ENCODE measurements at regions not wholly inside any gene's neighbourhood (a gene's known extent, or its start where the extent isn't known, plus 50 kb on each side); places are given as distances from the start of the nearest gene placed in this dataset.

GRCh38 chr2:128602699-128603101 is 284.0 kb upstream of the HS6ST1 start:
- no peak overlapping the region for H3K27ac ChIP-seq (ENCODE audit: extremely low read length, insufficient read depth, low read length)
- H3K27me3 ChIP-seq (ENCODE audit: control insufficient read depth in 1 of 2, insufficient read depth in 2 of 2, low read length in 2 of 2), result peaks cover 3 to 26% of the 10 kb centered on the region in 2 experiments; a peak in 4 of 5 replicates
- POLR2A ChIA-PET, result no interaction called here
- no TSS peak for BruUV-seq (replicated peaks)
- CTCF ChIA-PET (ENCODE audit: low intra/inter-chr PET ratio, low total read pairs), result no interaction called here
- no peak overlapping the region for H3K4me3 ChIP-seq (replicated peaks in 1 of 3; ENCODE audit: insufficient read depth in 1 of 3, low read depth in 2 of 3, low read length in 3 of 3)
- no peaks in the 10 kb centered on the region for H3K79me2 ChIP-seq (ENCODE audit: insufficient read depth, low read length)
- H2AFZ ChIP-seq (ENCODE audit: low read length), result no peak overlapping the region
- WGBS (ENCODE audit: low lambda C conversion rate), result 75% methylated on average over 7 of the region's 14 CpGs
- no peaks in the 10 kb centered on the region for H4K20me1 ChIP-seq (ENCODE audit: insufficient read depth, low read length)
- TF ChIP-seq ZNF251 (CRISPR knock-in tag; IDR thresholded peaks at IDR 0.05), result no peak
- TF ChIP-seq, protein P1, sequence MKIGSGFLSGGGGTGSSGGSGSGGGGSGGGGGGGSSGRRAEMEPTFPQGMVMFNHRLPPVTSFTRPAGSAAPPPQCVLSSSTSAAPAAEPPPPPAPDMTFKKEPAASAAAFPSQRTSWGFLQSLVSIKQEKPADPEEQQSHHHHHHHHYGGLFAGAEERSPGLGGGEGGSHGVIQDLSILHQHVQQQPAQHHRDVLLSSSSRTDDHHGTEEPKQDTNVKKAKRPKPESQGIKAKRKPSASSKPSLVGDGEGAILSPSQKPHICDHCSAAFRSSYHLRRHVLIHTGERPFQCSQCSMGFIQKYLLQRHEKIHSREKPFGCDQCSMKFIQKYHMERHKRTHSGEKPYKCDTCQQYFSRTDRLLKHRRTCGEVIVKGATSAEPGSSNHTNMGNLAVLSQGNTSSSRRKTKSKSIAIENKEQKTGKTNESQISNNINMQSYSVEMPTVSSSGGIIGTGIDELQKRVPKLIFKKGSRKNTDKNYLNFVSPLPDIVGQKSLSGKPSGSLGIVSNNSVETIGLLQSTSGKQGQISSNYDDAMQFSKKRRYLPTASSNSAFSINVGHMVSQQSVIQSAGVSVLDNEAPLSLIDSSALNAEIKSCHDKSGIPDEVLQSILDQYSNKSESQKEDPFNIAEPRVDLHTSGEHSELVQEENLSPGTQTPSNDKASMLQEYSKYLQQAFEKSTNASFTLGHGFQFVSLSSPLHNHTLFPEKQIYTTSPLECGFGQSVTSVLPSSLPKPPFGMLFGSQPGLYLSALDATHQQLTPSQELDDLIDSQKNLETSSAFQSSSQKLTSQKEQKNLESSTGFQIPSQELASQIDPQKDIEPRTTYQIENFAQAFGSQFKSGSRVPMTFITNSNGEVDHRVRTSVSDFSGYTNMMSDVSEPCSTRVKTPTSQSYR (CRISPR knock-in tag; IDR thresholded peaks at IDR 0.05; ENCODE audit: borderline replicate concordance), result no peak
- TF ChIP-seq ZNF24 (IDR thresholded peaks at IDR 0.05), result no peak
- TF ChIP-seq SATB2 (CRISPR knock-in tag; IDR thresholded peaks at IDR 0.05), result no peak
- no peak for TF ChIP-seq U2AF2 (IDR thresholded peaks at IDR 0.05; ENCODE audit: low read depth, low read length)
- TF ChIP-seq ZNF460 (CRISPR knock-in tag; IDR thresholded peaks at IDR 0.05; ENCODE audit: borderline replicate concordance), result no peak
- TF ChIP-seq MNT (IDR thresholded peaks at IDR 0.05), result no peak
- TF ChIP-seq, protein P2, sequence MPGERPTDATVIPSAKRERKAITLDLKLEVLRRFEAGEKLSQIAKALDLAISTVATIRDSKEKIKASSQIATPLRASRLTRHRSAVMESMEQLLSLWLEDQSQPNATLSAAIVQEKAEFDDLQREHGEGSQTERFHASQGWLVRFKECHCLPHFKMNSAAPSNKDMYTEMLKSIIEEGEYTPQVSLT (CRISPR knock-in tag; IDR thresholded peaks at IDR 0.05; ENCODE audit: borderline replicate concordance, low read depth), result no peak
- TF ChIP-seq, protein P3, sequence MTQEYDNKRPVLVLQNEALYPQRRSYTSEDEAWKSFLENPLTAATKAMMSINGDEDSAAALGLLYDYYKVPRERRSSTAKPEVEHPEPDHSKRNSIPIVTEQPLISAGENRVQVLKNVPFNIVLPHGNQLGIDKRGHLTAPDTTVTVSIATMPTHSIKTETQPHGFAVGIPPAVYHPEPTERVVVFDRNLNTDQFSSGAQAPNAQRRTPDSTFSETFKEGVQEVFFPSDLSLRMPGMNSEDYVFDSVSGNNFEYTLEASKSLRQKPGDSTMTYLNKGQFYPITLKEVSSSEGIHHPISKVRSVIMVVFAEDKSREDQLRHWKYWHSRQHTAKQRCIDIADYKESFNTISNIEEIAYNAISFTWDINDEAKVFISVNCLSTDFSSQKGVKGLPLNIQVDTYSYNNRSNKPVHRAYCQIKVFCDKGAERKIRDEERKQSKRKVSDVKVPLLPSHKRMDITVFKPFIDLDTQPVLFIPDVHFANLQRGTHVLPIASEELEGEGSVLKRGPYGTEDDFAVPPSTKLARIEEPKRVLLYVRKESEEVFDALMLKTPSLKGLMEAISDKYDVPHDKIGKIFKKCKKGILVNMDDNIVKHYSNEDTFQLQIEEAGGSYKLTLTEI (CRISPR knock-in tag; conservative IDR thresholded peaks at IDR 0.05), result no peak
- no peak for TF ChIP-seq ZNF136 (CRISPR knock-in tag; IDR thresholded peaks at IDR 0.05; ENCODE audit: low read depth)
- no peak for TF ChIP-seq POGZ (CRISPR knock-in tag; IDR thresholded peaks at IDR 0.05)
- DNase-seq (ENCODE audit: low spot score), result no peak
- no peak for ATAC-seq
- no peak overlapping the region for H3K9ac ChIP-seq (ENCODE audit: insufficient read depth, low read depth, low read length)
- no peaks in the 10 kb centered on the region for H3K9me3 ChIP-seq (ENCODE audit: low read length)
- no peak for FAIRE-seq
- H3K4me1 ChIP-seq (ENCODE audit: insufficient read depth, low read length), result no peaks in the 10 kb centered on the region
- intact Hi-C loops (cut with micrococcal nuclease; ENCODE audit: unreplicated experiment) (no loop called here), in situ Hi-C loops (cut with HindIII; ENCODE audit: extremely low pct_ligation_motif_present, low pct_unique_long_range_greater_than_20kb) (no loop called here)
- H3K4me2 ChIP-seq (ENCODE audit: low read depth, low read length), result no peak overlapping the region
- H3K36me3 ChIP-seq (replicated peaks in 1 of 2; ENCODE audit: control insufficient read depth in 1 of 2, insufficient read depth in 2 of 2, low read length in 2 of 2), result no peaks in the 10 kb centered on the region
